Stimulated activated effector memory CD8-positive, alpha-beta T cell treated with anti-CD3 and anti-CD28 coated beads, Interleukin-12 subunit alpha, Interleukin-12 subunit beta, amount 100 ng/mL, for 72 hours (primary cell): ENCODE measurements at regions not wholly inside any gene's neighbourhood (a gene's known extent, or its start where the extent isn't known, plus 50 kb on each side); places are given as distances from the start of the nearest gene placed in this dataset.
A peak's percentile ranks its signal among the peaks of the same experiment; 100 is the strongest.

Experiments
- ATAC-seq: fragments of 150-1000 bp; cut with Tn5 transposase; 2 replicates; pipeline ENCODE4 v1.10.0; 2021
- DNase-seq, 2 donors: peaks; one replicate each; pipeline ENCODE4 v3.0.0; 2021 to 2022; ENCODE audit warnings: low spot score in 2 of 2
- H3K27ac Mint-ChIP-seq: one replicate; pipeline ENCODE4 v1.8.0; 2022; ENCODE audit warnings: mild to moderate bottlenecking, mixed read lengths
- H3K36me3 Mint-ChIP-seq: one replicate; pipeline ENCODE4 v1.8.0; 2022; ENCODE audit warnings: mild to moderate bottlenecking, mixed read lengths
- H3K4me1 Mint-ChIP-seq: one replicate; pipeline ENCODE4 v1.8.0; 2022; ENCODE audit warnings: mixed read lengths
- H3K4me3 Mint-ChIP-seq: one replicate; pipeline ENCODE4 v1.8.0; 2022; ENCODE audit warnings: mild to moderate bottlenecking, mixed read lengths
- H3K9me3 Mint-ChIP-seq: one replicate; pipeline ENCODE4 v1.8.0; 2022; ENCODE audit warnings: mixed read lengths

GRCh38 chrX:9087271-9088040 lies 53.5 kb upstream of the FAM9B start:
- Mint-ChIP-seq H3K36me3 (no peaks in the 10 kb centered on the region), H3K4me1 (no peaks in the 10 kb centered on the region), H3K27ac (no peak overlapping the region), H3K9me3 (no peaks in the 10 kb centered on the region), H3K4me3 (no peak overlapping the region)
- no peak for DNase-seq
- ATAC-seq = no peak

DNA sequence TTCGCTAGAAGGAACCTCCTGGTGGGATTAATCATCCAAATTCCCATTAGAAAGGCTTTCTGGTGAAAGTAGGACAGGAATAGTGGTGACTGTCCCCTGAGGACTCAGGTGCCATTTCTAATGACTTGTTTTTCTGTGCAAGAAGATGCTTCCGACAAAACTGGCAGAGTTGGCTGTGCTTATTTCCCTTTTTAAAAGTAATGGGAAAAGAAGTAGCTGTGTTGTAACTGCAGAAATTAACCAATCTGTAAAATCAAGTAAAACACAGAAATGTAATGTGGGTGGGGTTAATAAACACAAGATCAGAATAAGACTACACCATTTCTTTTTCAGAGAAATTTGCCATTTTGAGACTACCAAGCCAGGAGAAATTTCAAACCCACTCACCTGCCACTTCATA lies 55.0 kb upstream of the FAM9B start:
- DNase-seq = no peak
- no peaks in the 10 kb centered on the region for H3K4me1 Mint-ChIP-seq
- H3K36me3 Mint-ChIP-seq = no peaks in the 10 kb centered on the region
- no peak overlapping the region for H3K4me3 Mint-ChIP-seq
- no peaks in the 10 kb centered on the region for H3K9me3 Mint-ChIP-seq
- no peak for ATAC-seq
- H3K27ac Mint-ChIP-seq = no peak overlapping the region

DNA sequence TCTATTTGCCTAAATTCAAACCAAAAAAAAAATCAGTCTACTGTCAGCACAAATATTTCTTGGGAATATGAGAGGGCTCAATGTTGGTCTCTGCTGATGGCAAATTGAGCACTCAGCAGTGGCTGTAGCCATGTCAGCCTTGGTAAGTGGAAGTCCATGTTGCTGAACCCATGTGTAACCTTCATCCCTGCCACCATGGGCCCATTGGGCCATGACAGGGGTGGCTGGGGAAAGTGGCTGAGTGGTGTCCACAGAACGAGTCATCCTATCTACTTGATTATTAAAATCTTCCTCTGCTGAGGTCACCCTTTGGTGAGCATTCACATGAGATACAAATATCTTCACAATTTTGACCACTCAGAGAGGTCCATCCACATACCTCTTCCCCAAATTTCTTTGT lies 56.8 kb upstream of the FAM9B start:
- no peak overlapping the region for H3K4me3 Mint-ChIP-seq
- DNase-seq = no peak
- no peak overlapping the region for H3K27ac Mint-ChIP-seq
- no peaks in the 10 kb centered on the region for H3K4me1 Mint-ChIP-seq
- H3K36me3 Mint-ChIP-seq = no peaks in the 10 kb centered on the region
- H3K9me3 Mint-ChIP-seq = no peaks in the 10 kb centered on the region
- no peak for ATAC-seq

DNA sequence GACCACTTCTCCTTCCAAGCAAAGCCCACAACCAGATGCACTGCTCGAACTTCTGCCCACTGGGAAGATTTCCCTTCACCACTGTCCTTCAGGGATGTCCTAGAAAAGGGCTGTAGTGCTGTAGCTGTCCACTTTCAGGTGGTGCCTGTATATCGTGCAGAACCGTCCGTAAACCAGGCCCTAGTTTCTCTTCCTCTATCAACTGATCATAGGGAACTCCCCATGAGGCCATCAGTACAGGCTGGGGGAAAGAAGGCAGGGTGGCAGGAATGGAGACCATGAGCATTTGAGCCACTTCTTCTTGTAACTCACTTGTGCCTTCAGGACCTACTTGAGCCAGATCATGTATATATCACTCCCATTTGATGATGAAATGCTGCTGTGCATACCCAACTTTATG lies 57.3 kb upstream of the FAM9B start:
- no peak overlapping the region for H3K27ac Mint-ChIP-seq
- H3K4me3 Mint-ChIP-seq = no peak overlapping the region
- DNase-seq (no peak), ATAC-seq (no peak)
- no peaks in the 10 kb centered on the region for H3K9me3 Mint-ChIP-seq
- no peaks in the 10 kb centered on the region for H3K36me3 Mint-ChIP-seq
- H3K4me1 Mint-ChIP-seq = no peaks in the 10 kb centered on the region

GRCh38 chrX:9102956-9103355 lies 69.0 kb upstream of the FAM9B start:
- Mint-ChIP-seq H3K4me1 (no peaks in the 10 kb centered on the region), H3K36me3 (no peaks in the 10 kb centered on the region), H3K4me3 (no peak overlapping the region), H3K27ac (no peak overlapping the region), H3K9me3 (no peaks in the 10 kb centered on the region)
- no peak for DNase-seq
- no peak for ATAC-seq

DNA sequence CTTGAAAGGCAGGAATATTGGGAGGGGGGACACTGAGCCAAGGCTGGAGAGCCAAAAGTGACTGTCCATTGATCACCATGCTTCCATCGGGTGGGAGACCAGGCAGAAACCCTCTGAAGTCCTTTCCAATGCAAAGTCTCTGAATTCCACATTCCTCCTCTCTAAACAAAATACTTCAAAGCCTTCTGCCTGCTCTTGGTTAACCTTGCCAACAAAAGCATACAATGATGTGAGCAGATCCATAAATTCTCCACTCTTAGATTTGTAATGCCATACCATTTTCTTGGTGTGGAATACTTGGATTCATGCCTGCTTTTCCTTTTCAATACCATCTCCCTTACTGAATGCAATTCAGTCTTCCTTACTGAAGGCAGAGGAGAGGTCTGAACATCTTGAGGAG lies 74.1 kb upstream of the FAM9B start:
- ATAC-seq = no peak
- no peak for DNase-seq
- Mint-ChIP-seq H3K4me1 (peaks cover 13% of the 10 kb centered on the region), H3K36me3 (peaks cover 4% of the 10 kb centered on the region), H3K4me3 (no peak overlapping the region), H3K9me3 (no peaks in the 10 kb centered on the region), H3K27ac (no peak overlapping the region)

GRCh38 chrX:9110808-9111207 lies 76.9 kb upstream of the FAM9B start:
- no peak for ATAC-seq
- H3K4me1 Mint-ChIP-seq = peaks cover 18% of the 10 kb centered on the region

DNA sequence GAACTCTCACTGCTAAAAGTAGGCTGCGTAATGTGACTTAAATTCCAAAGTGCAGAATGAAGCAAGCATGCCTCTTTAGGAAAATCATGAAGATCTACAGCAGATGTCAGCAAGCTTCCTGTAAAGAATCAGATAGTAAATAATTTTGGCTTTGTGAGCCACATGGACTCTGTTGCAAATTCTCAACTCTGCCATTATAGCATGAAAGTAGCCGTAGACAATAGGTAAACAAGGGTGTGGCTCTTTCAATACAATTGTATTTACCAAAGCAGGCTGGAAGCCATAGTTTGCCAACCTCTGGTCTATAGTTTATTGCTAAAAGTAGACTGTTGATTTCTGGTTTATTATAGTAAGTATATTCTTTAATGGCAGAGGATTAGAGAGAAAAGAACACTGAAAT lies 80.3 kb upstream of the FAM9B start:
- no peak for ATAC-seq
- no peak for DNase-seq
- Mint-ChIP-seq H3K27ac (no peak overlapping the region), H3K36me3 (peaks cover 4% of the 10 kb centered on the region), H3K4me1 (peaks cover 18% of the 10 kb centered on the region), H3K4me3 (no peak overlapping the region), H3K9me3 (no peaks in the 10 kb centered on the region)

More at GRCh38 chrX:9110808-9111207, 76.9 kb upstream of the FAM9B start:
- H3K9me3 Mint-ChIP-seq = no peaks in the 10 kb centered on the region
- no peak overlapping the region for H3K27ac Mint-ChIP-seq
- H3K36me3 Mint-ChIP-seq = peaks cover 4% of the 10 kb centered on the region
- no peak for DNase-seq
- no peak overlapping the region for H3K4me3 Mint-ChIP-seq

DNA sequence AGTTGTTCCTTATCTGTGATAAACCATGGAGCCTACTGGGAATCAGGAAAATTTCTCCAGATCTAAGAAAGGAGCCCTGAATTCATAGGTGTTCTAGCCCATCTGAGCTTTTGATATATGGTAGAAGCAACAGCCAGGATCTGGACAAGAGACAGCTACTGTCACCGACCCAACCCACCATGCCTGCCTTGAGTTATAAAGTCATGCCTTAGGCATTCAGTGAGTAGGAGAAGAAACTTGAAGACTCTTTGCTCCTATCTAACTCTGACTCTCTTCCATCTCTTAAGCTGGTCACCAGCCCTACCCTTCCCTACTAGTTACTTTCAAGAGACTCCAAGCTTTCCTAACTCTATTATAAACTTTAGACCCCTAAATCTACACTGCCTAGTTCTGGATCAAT lies 83.9 kb upstream of the FAM9B start:
- no peak for ATAC-seq
- Mint-ChIP-seq H3K27ac (no peak overlapping the region), H3K4me1 (peaks cover 5% of the 10 kb centered on the region), H3K9me3 (no peaks in the 10 kb centered on the region), H3K36me3 (peaks cover under 1% of the 10 kb centered on the region), H3K4me3 (no peak overlapping the region)
- DNase-seq = no peak

DNA sequence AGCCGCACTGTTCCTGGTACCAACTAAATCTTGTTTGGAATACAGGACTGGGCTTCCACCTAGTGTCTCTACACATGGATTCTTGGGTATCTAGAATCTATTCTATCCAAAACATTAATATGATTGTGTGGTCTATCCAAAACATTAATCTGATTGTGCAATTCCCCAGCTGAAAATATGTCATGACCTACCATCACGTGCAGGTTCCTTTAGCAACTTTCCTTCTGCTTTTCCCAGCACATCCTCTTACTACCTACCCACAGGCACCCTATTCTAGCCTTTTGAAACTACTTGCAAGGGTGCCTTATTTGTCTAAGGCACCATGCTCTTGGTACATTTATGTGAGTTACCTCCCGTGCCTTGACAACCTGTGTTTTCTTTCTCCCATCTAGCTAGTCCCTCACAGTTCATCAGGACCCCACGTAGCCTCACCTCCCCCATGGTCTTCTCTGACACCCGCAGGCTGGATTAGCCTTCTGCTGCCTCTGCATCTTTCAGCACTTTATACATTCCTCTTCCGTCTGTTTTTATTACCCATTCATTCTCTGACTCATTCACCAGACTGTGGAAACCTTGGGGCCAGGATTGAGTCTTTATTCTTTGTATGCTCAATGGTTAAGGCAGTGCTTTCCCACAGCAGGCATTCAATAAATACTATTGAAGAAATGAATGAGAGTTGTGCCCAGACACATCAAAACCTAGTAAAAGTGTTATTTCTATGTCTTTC lies 88.8 kb upstream of the FAM9B start:
- no peak overlapping the region for H3K4me3 Mint-ChIP-seq
- no peaks in the 10 kb centered on the region for H3K9me3 Mint-ChIP-seq
- no peaks in the 10 kb centered on the region for H3K36me3 Mint-ChIP-seq
- no peaks in the 10 kb centered on the region for H3K4me1 Mint-ChIP-seq
- H3K27ac Mint-ChIP-seq = no peak overlapping the region
- ATAC-seq (no peak), DNase-seq (no peak)

DNA sequence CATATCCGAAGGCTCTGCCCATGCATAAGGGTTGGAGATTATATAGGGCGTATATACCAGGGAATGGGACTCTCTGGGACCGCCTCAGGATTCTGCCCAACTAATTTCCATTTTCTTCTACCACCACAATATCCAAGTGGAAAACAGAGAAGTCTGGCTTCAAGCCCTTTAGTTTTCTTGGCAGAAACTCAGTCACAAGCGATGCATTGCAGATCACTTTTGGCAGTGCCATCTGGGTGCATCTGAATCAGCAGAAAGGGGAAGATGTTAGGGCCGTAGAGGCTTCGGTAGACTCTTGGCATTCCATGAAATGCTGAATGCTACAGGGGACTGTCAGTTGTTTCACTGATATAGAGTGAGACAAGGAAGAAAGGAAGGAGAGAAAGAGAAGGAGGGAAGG lies 94.1 kb upstream of the FAM9B start:
- DNase-seq (no peak), ATAC-seq (no peak)
- Mint-ChIP-seq H3K27ac (no peak overlapping the region), H3K36me3 (no peaks in the 10 kb centered on the region), H3K4me1 (no peaks in the 10 kb centered on the region), H3K9me3 (peaks cover 4% of the 10 kb centered on the region), H3K4me3 (no peak overlapping the region)

DNA sequence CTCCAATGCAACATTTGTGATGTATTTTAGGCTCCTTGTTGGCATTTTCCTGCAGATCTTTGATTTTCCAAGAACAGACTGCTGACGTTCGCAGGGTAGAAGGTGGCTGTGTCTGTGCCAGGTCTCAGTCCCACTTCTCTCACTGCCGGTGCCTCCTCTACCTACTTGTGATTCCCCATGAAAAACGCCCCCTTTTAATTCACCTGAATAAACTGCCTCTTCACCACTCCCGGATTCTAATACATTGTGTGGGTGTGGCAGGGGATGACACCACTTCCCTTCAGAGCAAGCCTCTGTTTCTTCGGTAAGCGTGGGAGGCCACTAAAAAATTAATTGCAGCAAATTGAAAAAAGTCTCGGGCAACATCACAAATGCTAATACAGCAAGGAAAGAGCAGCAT lies 96.1 kb upstream of the FAM9B start:
- H3K27ac Mint-ChIP-seq = no peak overlapping the region
- no peaks in the 10 kb centered on the region for H3K4me1 Mint-ChIP-seq
- ATAC-seq (no peak), DNase-seq (no peak)
- no peaks in the 10 kb centered on the region for H3K36me3 Mint-ChIP-seq
- no peak overlapping the region for H3K4me3 Mint-ChIP-seq
- peaks cover 4% of the 10 kb centered on the region for H3K9me3 Mint-ChIP-seq

GRCh38 chrX:9131066-9131465 lies 97.1 kb upstream of the FAM9B start:
- no peak overlapping the region for H3K27ac Mint-ChIP-seq
- DNase-seq = no peak
- H3K4me3 Mint-ChIP-seq = no peak overlapping the region
- no peaks in the 10 kb centered on the region for H3K36me3 Mint-ChIP-seq
- no peaks in the 10 kb centered on the region for H3K4me1 Mint-ChIP-seq
- ATAC-seq = peak; percentile 100
- H3K9me3 Mint-ChIP-seq = peaks cover 4% of the 10 kb centered on the region

- Mint-ChIP-seq H3K36me3 (no peaks in the 10 kb centered on the region), H3K27ac (no peak overlapping the region), H3K9me3 (peaks cover 4% of the 10 kb centered on the region), H3K4me1 (no peaks in the 10 kb centered on the region), H3K4me3 (no peak overlapping the region)
- ATAC-seq = no peak
- no peak for DNase-seq
Measured at GRCh38 chrX:9132036-9132638, 98.2 kb upstream of the FAM9B start.

- Mint-ChIP-seq H3K27ac (no peak overlapping the region), H3K4me3 (no peak overlapping the region), H3K9me3 (peaks cover 4% of the 10 kb centered on the region), H3K4me1 (no peaks in the 10 kb centered on the region), H3K36me3 (no peaks in the 10 kb centered on the region)
- DNase-seq = no peak
- no peak for ATAC-seq
Measured at GRCh38 chrX:9133426-9133825, 99.5 kb upstream of the FAM9B start.

DNA sequence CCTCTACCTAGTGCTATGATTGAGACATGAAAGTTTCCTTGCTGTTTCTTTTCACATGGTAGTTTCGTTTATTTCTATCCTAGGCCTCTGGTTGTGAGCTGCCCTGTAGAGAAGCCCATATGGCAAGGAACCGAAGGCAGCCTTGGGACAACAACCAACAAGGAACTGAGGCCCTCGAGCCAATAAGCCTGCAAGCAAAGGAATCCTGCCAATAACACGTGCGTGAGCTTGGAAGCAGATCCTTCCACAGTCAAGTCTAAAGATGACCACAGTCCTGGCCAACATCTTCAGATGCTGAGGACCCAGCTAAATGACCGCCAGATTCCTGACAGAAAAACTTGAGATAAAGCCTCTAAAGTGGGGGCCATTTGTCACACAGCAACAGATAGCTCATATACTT lies 100.4 kb upstream of the FAM9B start:
- H3K27ac Mint-ChIP-seq = no peak overlapping the region
- no peaks in the 10 kb centered on the region for H3K4me1 Mint-ChIP-seq
- H3K4me3 Mint-ChIP-seq = no peak overlapping the region
- ATAC-seq (no peak), DNase-seq (no peak)
- H3K9me3 Mint-ChIP-seq = peaks cover 4% of the 10 kb centered on the region
- no peaks in the 10 kb centered on the region for H3K36me3 Mint-ChIP-seq
